ENCODE measurements at regions not wholly inside any gene's neighbourhood (a gene's known extent, or its start where the extent isn't known, plus 50 kb on each side); places are given as distances from the start of the nearest gene placed in this dataset.
A peak's percentile ranks its signal among the peaks of the same experiment; 100 is the strongest.
"Not testable (repeated sequence)": the region's sequence is repeated elsewhere in the genome, so short reads cannot be mapped to it uniquely, and the experiment has no call there.

- no peak for DNase-seq
Observed at GRCh38 chr4:77220828-77221613, 64.0 kb downstream of the CCNG2 start.

GRCh38 chr4:77225022-77225421 lies 68.0 kb downstream of the CCNG2 start:
- DNase-seq = no peak

- no peak for DNase-seq
Observed at GRCh38 chr4:77226939-77227705, 70.1 kb downstream of the CCNG2 start.

DNA sequence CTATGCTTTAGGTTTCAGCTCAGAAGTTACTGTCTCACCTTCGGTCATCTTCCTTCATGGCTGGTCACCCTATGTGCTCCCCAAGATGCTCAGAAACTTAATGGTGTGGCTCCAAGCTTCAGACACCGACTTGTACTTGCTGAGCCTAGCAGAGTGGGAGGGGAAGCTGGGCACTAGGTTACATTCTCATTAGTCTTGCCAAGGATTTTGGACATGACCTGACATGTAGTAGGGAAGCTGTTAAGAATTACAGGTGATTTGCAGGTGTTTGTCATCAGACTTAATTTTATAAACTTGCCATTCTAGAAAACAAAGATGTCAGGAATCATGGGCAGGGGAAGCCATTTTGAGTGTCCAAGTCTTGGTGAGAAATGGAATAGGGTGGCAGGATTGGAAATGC lies 72.4 kb downstream of the CCNG2 start:
- DNase-seq = no peak

DNA sequence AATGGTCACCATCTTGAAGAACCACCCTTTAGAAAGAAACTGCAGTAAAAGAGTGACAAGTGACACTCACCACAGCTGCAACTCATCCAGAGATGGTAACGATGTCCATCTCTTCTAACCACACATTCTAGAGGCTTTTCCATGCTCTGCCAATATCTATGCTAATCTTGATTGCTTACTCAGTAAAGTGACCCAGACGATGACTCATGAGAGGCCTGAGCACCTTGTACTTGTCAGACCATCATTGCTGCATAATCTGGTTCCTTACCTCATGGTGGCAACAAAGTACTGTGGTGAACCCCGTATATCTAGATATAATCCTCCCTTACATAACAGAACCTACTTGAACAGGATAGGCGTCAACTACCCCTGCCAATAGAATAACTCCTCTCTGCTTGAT lies 75.6 kb downstream of the CCNG2 start:
- no peak for DNase-seq

GRCh38 chr4:77235289-77235854 lies 78.4 kb downstream of the CCNG2 start:
- DNase-seq = no peak

- no peak for DNase-seq
Observed at GRCh38 chr4:77236806-77237205, 79.8 kb downstream of the CCNG2 start.

DNA sequence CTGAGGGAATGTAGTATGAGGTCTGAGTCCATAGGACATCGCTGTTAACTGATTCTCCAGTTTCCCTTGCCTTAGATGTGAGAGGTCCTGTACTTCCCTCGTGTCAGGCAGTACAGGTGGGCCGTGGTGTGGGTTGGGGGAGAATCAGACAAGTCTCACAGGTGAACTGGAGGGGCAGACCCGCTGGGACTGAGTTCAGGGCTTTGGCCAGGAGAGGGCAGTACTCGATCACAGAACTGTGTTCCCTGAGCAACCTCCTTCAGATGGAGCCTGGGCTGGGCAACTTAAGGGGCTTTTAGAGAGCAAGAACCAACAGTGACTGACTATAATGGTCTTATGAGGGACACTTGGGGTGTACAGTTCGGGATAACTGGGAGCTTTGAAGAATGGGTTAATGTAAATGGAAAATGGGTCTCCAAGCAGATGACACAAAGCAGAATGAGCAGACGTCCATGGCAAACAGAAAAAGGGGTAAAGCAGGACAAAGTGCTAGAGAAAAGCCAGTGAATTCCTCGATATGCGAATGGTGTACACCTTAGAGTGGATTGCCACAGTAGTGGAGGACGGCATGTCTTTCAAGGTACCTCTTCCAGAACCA lies 83.6 kb downstream of the CCNG2 start:
- DNase-seq = peak in 1 of 2 donors; percentile 31

GRCh38 chr4:77248805-77249204 lies 91.8 kb downstream of the CCNG2 start:
- DNase-seq = no peak

- DNase-seq = no peak
Observed at GRCh38 chr4:77251751-77252150, 94.7 kb downstream of the CCNG2 start.

- DNase-seq = no peak
Observed at GRCh38 chr4:77263247-77263646, 106.2 kb downstream of the CCNG2 start.

GRCh38 chr4:77263976-77264375 lies 107.0 kb downstream of the CCNG2 start:
- DNase-seq = not testable (repeated sequence)

DNA sequence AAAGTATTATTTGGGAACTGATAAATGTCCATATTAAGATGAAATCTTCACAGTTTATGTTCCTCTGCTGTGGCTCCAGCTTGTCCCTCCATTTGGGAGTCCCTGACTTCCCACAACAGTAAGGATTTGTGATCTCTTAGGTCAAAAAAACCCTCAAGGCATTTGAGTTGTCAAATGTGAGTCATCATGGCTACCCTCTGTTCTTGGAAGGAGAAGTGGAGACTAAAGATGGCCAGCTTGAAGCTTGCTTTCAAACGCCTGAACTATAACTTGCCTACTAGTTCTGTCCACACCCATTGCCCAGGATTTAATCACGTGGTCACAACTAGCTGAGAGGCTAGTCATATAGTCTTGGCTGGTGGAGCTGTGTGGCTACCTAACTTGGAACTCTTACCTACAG lies 107.8 kb downstream of the CCNG2 start:
- no peak for DNase-seq

DNA sequence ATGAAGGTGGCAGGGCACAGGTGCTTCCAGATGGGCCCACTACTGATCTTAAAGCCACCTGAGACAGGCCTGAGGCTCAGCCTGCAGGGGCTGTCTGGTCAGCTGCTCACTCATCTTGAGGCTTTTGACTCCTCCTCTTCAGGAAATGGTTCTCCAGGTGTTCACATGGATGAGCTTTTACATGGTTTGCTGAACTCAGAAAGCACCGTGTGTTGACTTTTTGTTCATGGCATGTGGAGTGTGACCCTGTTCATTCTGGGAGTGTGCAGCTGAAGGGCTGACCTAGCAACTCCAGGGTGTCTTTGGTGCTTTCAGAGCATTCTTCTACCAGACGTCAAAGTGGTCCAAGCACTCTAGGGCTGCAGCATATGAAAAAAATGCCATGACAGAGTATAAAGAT lies 111.1 kb downstream of the CCNG2 start:
- DNase-seq = no peak

DNA sequence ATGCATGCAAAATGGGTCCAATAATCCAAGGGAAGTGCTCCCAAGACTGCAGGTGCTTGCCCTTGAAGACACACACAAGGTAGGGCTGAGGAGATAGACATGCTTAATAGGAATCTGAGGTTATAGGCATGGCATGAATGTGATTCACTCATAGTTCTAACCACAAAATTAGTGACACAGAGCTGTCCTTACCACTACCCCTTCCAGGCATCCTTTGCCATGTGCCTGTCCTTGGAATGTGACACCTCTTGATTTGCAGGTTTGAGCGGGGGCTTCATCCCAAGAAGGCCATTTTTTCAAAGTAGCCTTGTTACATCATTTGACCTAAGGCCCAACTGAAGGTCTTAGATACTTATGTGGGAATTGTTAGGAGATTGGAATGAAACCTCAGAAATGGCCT lies 112.5 kb downstream of the CCNG2 start:
- no peak for DNase-seq

- no peak for DNase-seq
Observed at GRCh38 chr4:77273412-77273811, 116.4 kb downstream of the CCNG2 start.

GRCh38 chr4:77279114-77279513 lies 122.1 kb downstream of the CCNG2 start:
- DNase-seq = not testable (repeated sequence)

GRCh38 chr4:77282305-77282704 lies 125.3 kb downstream of the CCNG2 start:
- no peak for DNase-seq

GRCh38 chr4:77284036-77284435 lies 127.0 kb downstream of the CCNG2 start:
- no peak for DNase-seq

DNA sequence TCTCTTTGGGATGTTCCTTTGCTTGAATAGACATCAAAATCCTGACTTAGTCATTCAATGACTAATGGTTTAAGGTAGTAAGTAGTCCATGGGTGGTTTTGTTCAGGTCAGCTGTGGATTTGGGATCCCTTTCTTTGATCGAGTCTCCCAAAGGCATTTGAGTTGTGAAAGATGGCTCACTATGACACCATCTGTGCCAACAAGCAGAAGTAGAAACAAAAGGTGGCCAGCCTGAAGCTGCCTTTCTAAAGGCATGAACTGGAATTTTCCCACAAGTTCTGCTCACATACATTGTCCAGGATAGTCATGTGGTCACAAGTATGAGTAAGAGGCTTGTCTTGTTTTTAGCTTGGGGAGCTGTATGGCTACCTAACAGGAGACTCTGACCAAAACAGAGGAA lies 129.9 kb downstream of the CCNG2 start:
- no peak for DNase-seq

DNA sequence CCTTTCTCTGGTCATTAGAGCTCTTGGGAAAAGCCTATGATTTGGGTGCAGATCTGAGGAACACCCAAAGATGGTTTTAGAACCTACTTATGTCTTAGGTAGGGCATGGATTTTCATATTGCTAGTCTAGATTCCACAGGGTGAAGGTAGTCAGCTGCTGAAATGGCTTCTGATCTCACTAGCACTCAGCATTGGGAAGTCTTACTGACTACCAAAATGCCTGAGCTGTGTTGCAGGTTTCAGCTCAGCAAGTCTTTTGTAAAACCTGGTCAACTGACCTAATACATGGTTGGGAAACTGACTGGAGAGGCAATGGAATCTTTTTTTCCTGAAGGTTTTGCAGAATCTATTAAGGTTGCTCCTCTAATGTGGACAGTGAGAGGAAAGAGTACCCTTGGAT lies 136.4 kb downstream of the CCNG2 start:
- DNase-seq = no peak

DNA sequence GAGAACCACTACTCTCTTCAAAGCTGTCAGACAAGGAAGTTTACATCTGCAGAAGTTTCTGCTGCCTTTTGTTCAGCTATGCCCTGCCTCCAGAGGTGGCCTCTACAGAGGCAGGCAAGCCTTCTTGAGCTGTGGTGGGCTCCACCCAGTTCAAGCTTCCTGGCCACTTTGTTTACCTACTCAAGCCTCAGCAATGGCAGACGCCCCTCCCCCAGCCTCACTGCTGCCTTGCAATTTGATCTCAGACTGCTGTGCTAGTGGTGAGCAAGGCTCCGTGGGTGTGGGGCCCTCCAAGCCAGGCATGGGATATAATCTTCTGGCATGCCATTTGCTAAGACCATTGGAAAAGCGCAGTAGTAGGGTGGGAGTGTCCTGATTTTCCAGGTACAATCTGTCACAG lies 144.0 kb downstream of the CCNG2 start:
- DNase-seq = not testable (repeated sequence)

- no peak for DNase-seq
Observed at GRCh38 chr4:77305766-77306165, 148.8 kb downstream of the CCNG2 start.

DNA sequence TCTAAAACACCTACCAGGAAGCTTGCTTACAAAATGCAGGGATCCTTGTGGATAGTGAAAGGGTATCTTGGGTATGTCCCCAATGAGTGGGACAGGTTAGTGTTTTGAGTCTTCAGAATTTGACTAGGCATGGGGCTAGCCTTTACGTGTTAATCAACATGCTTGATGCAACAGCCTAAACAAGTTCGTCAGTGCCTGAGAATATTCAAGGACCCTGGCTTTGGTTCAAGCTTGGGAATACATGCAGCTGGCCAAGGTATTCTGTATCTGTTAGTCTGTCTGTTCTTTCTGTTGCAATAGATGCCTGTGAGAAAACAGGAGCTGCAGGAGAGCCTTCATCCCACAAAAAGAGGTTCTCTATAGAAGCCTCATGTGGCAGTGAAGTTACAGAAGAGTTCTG lies 149.5 kb downstream of the CCNG2 start:
- no peak for DNase-seq
